Muscle layer of colon (tissue), 2 donors: ENCODE measurements at regions not wholly inside any gene's neighbourhood (a gene's known extent, or its start where the extent isn't known, plus 50 kb on each side); places are given as distances from the start of the nearest gene placed in this dataset.
A peak's percentile ranks its signal among the peaks of the same experiment; 100 is the strongest.

Experiments
- H3K27ac ChIP-seq: one replicate; pipeline ENCODE4 v1.7.0; 2013; ENCODE audit warnings: low read depth, mild to moderate bottlenecking, low read length, moderate library complexity
- H3K27me3 ChIP-seq, 2 donors: one replicate each; pipeline ENCODE4 v1.7.0; 2013; ENCODE audit warnings: low read length in 2 of 2, mild to moderate bottlenecking in 2 of 2; ENCODE audit not compliant: insufficient read depth in 2 of 2, control insufficient read depth in 1 of 2
- H3K36me3 ChIP-seq: one replicate; pipeline ENCODE4 v1.7.0; 2013; ENCODE audit warnings: mild to moderate bottlenecking, low read length; ENCODE audit not compliant: insufficient read depth
- H3K4me1 ChIP-seq: one replicate; pipeline ENCODE4 v1.7.0; 2013; ENCODE audit warnings: mild to moderate bottlenecking, low read length; ENCODE audit not compliant: insufficient read depth
- H3K4me3 ChIP-seq, 2 donors: one replicate each; pipeline ENCODE4 v1.7.0; 2013; ENCODE audit warnings: low read length in 2 of 2, low read depth in 1 of 2, mild to moderate bottlenecking in 1 of 2, moderate library complexity in 1 of 2
- H3K9ac ChIP-seq: one replicate; pipeline ENCODE4 v1.7.0; 2013; ENCODE audit warnings: low read length
- H3K9me3 ChIP-seq: one replicate; pipeline ENCODE4 v1.7.0; 2013; ENCODE audit warnings: mild to moderate bottlenecking, low read length
- donor health status: abdominal sarcoma.
- donor health status: Adenocarcinoma of cecum.

DNA sequence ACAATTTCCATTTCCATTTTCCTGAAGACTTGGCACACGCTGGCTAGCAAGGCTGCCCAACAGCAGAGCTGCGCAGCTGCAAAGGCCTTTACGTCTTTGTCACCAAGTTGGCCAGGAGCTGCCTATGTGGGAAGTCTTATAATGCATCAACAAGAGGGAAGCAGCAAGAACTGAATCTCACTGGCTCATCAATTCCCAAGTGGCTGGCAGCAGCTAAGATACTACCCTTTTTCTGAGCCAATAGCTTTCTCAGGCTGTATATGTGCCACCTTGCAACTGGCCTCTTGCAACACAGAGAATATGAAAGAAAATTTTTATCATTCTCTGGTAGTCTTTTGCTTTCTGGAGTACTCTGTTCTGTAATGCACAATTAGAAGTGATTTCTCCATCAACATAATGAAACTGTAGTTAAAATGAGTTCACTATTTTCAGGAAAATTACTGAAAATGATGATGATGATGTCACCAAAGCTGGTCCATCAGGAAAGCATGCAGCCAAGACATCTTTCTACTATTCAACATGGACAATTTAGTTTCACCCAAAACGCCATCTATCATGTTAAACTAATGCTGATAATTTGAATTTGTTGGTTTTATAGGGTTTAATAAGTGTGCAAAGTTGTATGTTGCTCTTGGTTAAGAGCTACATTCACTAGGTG is 97.3 kb upstream of the FOXA2 start:
- Histone ChIP-seq H3K4me3 (no peak overlapping the region), H3K4me1 (no peaks in the 10 kb centered on the region), H3K27ac (no peak overlapping the region), H3K27me3 (peaks cover 0 to 6% of the 10 kb centered on the region in 2 donors), H3K9ac (no peak overlapping the region), H3K9me3 (no peaks in the 10 kb centered on the region), H3K36me3 (no peaks in the 10 kb centered on the region)

DNA sequence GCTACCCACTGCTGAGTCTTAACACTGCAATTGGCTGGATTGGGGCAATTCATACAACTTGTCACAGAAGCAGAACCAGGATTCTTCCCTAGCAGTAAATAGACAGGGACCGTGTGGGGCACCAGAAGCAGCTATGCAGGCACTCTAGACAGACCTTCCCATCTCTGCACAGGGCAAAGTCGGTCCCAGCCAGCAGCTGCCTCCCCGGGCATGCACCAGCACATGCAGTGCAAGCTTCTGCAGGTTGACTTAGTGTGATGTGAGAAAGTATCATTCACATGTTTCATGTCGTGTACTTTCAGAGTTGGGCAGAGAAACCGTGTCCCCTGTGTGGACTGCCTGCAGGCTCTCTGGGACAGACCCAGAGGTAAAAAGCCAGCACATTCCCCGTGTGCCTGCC is 98.0 kb upstream of the FOXA2 start:
- H3K4me1 ChIP-seq = no peaks in the 10 kb centered on the region

DNA sequence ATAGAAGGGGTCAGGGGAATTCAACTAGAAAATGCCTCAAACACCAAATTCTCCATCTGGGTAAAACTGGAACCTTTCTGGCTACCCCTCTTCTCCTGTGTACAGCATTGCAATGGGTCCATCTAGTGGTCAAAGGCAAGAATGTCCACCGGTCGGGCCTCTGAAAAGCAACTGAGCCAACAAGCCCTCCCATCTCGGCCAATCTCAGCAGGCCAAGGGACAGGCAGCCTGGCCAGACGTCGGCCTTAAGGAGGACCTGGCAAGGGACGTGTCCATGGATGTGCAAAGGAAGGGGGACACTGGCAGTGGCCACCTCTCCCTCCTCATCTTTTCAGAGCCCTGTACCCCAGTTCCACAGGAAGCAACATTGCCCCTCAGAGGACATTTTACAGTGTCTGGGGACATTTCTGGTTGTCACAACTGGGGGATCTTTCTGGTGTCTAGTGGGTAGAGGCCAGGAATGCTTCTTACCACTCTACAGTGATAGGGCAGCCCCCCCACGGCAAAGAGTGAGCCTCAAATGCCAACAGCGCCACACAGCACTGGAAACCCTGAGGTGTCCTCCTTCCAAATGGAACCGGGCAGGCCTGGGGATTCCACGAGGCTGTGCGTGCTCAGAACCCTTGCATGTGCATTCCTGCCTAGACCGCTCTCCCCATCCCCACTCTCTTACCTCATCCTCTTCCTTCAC is 99.8 kb upstream of the FOXA2 start:
- H3K4me3 ChIP-seq = no peak overlapping the region
- no peaks in the 10 kb centered on the region for H3K9me3 ChIP-seq
- no peak overlapping the region for H3K27ac ChIP-seq
- H3K4me1 ChIP-seq = no peaks in the 10 kb centered on the region
- no peaks in the 10 kb centered on the region for H3K36me3 ChIP-seq
- H3K9ac ChIP-seq = no peak overlapping the region
- no peaks in the 10 kb centered on the region for H3K27me3 ChIP-seq

More for the DNA sequence above, 98.0 kb upstream of the FOXA2 start:
- no peaks in the 10 kb centered on the region for H3K36me3 ChIP-seq
- no peak overlapping the region for H3K4me3 ChIP-seq
- no peaks in the 10 kb centered on the region for H3K9me3 ChIP-seq
- no peak overlapping the region for H3K27ac ChIP-seq
- H3K9ac ChIP-seq = no peak overlapping the region
- H3K27me3 ChIP-seq = peaks cover 0 to 2% of the 10 kb centered on the region in 2 donors

DNA sequence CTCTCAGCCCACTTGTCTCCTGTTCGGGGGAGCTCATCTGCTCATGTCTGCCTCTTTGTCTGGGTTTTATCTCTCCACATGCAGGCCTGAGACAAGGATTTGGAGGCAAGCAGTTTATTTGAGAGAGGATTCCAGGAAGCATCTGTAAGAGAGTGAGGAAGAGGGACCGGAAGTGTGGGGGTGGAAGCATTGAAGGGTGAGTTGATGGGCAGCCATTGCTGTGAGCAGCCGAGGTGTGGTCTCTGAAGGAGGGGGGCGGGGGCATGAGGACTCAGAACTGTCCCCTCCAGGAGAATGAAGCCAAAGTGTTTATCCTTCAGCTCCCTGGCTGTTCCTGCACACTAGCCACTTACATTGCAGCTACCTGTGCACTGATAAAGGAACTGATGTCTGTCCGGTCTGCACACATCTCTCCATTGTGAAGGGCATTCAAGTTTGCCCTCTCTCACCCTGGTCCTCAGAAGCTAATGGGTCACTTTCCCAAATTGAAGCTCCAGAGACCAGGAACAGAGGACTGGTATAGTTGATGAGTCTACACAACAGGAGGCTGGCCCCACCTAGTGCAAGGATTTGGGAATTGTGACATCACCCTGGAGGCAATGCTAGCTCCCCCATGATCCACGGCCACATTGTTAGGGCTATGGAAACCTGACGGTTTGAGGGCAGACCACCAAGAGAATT is 100.5 kb upstream of the FOXA2 start:
- H3K4me3 ChIP-seq = no peak overlapping the region
- no peak overlapping the region for H3K9ac ChIP-seq
- no peaks in the 10 kb centered on the region for H3K27me3 ChIP-seq
- no peaks in the 10 kb centered on the region for H3K4me1 ChIP-seq
- H3K36me3 ChIP-seq = no peaks in the 10 kb centered on the region
- no peaks in the 10 kb centered on the region for H3K9me3 ChIP-seq
- no peak overlapping the region for H3K27ac ChIP-seq

DNA sequence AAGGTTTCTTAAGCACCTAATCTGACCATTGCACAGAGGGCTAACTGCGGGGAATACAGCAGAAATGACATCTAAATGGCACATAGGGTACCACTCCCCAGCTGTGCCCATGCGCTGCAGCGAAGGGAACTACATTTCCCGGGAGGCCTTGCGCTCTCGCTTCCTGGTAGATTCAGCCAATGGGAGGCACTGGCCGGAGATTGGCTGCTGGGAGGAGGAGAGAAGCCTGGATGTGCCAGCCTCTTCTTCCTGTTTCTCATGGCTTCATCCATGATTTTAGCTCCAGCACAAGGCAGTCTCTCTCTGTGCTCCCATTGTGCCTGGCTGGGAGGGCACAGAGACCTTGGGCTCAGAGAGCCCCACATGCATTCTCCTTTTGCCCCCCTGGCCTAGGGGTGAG is 101.7 kb upstream of the FOXA2 start:
- Histone ChIP-seq H3K36me3 (no peaks in the 10 kb centered on the region), H3K9me3 (no peaks in the 10 kb centered on the region), H3K4me1 (no peaks in the 10 kb centered on the region), H3K9ac (no peak overlapping the region), H3K4me3 (no peak overlapping the region), H3K27ac (no peak overlapping the region), H3K27me3 (no peaks in the 10 kb centered on the region)

DNA sequence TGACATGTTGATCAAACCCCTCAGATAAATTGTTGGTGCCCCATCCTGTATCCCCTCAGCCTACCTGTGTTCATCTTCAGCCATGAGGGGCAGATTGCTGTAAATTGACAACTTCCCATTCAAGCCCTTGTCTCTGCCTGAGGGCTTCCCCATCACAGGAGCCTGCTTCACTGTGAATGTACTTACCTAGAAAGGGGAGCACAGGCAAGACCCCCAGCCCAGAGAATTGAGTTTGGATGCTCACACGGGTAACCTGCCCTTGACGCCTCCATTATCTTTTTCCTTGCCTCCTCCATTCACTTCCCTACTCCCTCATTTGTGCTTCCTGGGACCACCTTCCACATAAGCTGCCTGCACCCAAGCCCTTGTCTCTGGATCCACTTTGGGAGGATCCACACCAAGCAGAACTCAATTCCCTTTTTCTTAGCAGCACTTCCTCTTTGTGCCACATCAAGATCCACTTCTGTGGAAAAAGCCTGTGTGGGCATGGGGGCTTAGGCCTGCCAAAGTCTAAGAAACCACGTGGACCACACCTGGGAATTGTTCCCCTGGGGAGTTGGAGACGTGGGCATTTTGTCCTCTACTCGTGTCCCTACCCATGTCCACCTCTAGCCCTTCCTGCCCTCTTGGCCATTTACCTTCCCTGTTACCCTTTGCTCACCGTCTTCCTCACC is 103.4 kb upstream of the FOXA2 start:
- Histone ChIP-seq H3K27me3 (no peaks in the 10 kb centered on the region), H3K4me3 (no peak overlapping the region), H3K27ac (no peak overlapping the region), H3K9me3 (no peaks in the 10 kb centered on the region), H3K4me1 (no peaks in the 10 kb centered on the region), H3K9ac (no peak overlapping the region), H3K36me3 (no peaks in the 10 kb centered on the region)

DNA sequence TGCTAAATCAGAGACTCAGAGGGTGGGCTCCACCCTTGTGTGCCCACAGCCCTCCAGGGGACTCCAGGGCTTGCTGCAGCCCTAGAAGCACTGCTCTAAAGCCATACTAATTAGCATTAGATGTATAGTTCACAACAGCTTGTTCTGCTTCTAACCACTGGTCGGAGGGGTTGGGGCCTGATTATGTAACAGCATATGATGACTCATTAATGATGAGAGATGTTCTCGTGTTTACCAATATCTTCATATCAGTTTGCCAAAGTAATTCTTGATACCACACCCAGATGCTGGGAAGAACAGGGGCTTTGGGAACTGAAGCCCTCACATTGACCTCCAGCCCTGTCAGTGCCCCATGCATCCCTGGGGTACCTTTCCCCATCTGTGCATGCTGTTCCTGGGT is 104.1 kb upstream of the FOXA2 start:
- H3K27ac ChIP-seq = no peak overlapping the region
- no peak overlapping the region for H3K4me3 ChIP-seq
- H3K36me3 ChIP-seq = no peaks in the 10 kb centered on the region
- H3K27me3 ChIP-seq = no peaks in the 10 kb centered on the region
- H3K4me1 ChIP-seq = no peaks in the 10 kb centered on the region
- H3K9ac ChIP-seq = no peak overlapping the region
- no peaks in the 10 kb centered on the region for H3K9me3 ChIP-seq

DNA sequence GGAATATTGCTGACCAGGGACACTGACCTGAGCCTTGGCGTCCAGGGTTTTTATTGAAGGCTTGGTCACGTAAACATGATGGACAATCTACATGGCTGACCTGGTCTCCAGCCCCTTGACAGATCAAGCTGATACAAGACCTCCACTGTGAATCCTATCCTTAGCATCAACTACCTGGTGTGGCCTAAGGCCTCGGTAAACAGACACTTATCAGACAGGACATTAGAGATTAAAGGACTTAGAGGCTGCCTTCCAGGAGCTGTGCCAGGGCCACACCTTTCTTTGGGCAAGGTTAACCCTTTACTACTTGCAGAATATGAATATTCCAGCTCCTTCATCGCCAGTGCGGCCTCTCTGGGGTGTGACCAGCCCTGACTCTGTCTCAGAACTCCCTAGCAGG is 104.9 kb upstream of the FOXA2 start:
- no peaks in the 10 kb centered on the region for H3K9me3 ChIP-seq
- no peaks in the 10 kb centered on the region for H3K36me3 ChIP-seq
- no peaks in the 10 kb centered on the region for H3K27me3 ChIP-seq
- H3K4me1 ChIP-seq = no peaks in the 10 kb centered on the region
- no peak overlapping the region for H3K9ac ChIP-seq
- H3K4me3 ChIP-seq = no peak overlapping the region
- no peak overlapping the region for H3K27ac ChIP-seq

DNA sequence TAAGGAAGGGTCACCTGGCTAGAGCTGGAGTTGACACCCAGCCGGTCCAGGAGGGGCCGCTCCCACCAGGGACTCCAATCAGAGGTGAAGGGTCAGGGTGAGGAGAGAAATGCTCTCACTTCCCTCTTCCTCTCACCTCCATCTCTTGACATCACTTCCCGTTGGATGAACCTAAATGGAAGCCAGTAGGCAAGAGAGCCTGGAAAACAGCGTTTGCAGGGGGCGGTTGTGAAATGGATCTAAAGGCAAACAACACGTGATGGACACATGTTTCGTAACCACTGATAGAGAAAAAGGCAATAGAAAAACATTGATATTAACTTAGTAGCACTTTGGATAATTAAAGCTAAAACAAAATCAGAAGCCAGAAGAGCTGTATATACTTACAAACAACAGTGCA is 105.6 kb upstream of the FOXA2 start:
- Histone ChIP-seq H3K36me3 (no peaks in the 10 kb centered on the region), H3K9ac (no peak overlapping the region), H3K27me3 (no peaks in the 10 kb centered on the region), H3K27ac (no peak overlapping the region), H3K4me3 (no peak overlapping the region), H3K4me1 (no peaks in the 10 kb centered on the region), H3K9me3 (no peaks in the 10 kb centered on the region)

DNA sequence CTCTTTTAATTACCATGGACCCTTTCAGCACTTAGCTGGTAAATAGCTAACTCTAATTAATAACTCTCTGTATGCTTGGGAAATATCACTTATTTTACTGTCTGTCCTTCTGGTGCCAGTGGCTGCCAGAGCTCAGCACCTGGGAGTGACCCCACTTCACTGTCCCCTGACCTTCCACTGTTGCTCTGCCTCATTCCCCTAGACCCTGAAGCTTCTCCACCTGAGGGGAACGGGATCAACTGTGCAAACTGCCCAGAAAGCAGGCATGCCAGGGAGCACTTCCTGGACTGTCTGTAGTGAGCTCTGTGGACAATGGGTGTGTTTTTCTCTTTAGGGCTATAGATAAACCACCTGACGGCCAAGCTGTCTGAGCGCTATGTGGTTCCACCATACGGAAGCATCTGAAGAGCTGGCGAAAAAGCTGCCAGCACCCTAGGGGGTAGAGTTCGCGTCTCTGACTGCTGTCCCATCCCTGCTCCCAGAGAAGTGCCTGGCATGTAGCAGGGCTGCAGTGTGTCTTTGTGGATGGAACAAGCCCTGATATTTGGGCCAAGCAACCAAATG is 106.3 kb upstream of the FOXA2 start:
- no peaks in the 10 kb centered on the region for H3K9me3 ChIP-seq
- no peak overlapping the region for H3K27ac ChIP-seq
- no peak overlapping the region for H3K9ac ChIP-seq

DNA sequence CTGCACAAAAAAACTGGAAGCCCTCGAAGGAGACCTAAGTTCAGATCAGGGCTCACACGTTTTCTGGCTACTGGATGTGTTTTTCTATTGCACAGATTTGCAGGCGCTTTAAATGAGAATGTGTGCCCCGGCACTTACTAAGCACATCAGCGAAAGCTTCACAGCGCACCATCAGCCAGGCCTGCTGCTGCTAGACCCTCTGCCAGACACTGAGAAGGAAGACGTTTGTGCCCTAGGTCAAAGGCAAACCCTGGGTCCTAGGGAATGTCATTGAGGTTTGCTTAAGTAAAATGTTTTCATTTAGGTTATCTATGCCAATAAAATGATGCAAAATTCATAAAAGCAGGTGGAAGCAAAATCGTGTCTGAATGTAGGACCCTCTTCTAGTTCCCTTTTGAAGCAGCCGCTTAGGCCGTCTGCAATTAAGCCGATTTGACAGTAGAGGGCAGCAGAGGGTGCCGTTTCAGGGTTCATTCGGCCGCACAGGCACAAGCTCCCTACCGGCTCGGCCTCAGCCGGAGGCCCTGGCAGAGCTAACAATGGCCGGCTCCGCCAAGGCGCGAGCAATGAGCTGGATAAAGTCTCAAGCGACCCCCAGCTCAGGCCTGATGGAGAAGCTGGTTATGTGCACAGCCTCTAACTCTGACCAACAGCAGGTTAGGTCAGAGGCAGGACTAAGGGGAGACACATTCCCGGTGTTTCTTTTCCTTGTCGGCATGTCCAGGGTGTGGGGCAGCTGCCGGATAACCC is 107.2 kb upstream of the FOXA2 start:
- H3K27me3 ChIP-seq = no peaks in the 10 kb centered on the region
- H3K9me3 ChIP-seq = no peaks in the 10 kb centered on the region
- H3K4me3 ChIP-seq = peak overlapping the region in 1 of 2 donors; percentile 37
- H3K36me3 ChIP-seq = no peaks in the 10 kb centered on the region
- H3K4me1 ChIP-seq = no peaks in the 10 kb centered on the region
- H3K9ac ChIP-seq = no peak overlapping the region
- no peak overlapping the region for H3K27ac ChIP-seq

More for the DNA sequence above, 106.3 kb upstream of the FOXA2 start:
- H3K27me3 ChIP-seq = no peaks in the 10 kb centered on the region
- no peaks in the 10 kb centered on the region for H3K36me3 ChIP-seq
- H3K4me1 ChIP-seq = no peaks in the 10 kb centered on the region
- no peak overlapping the region for H3K4me3 ChIP-seq
